Psoas muscle (tissue), 7 donors: ENCODE measurements at regions not wholly inside any gene's neighbourhood (a gene's known extent, or its start where the extent isn't known, plus 50 kb on each side); places are given as distances from the start of the nearest gene placed in this dataset.

Experiments
- ATAC-seq, 4 donors: fragments of 200-7000 bp; cut with Tn5 transposase; one replicate each; pipeline ENCODE4 v1.9.1; 2020; ENCODE audit warnings: moderate library complexity in 3 of 4, mild to moderate bottlenecking in 2 of 4
- DNase-seq, 2 donors: peaks; one replicate each; pipeline ENCODE4 v3.0.0-alpha.2; 2020
- H3K27ac ChIP-seq: fragments of 200-600 bp; one replicate; pipeline ENCODE4 v1.8.0; 2022
- H3K27me3 ChIP-seq, 3 donors: fragments of 200-600 bp in 1 of 3; one replicate each; pipeline versions ENCODE4 v1.6.1 to v1.8.0; 2013 to 2022; ENCODE audit warnings: low read length in 2 of 3, mild to moderate bottlenecking in 2 of 3, moderate library complexity in 1 of 3; ENCODE audit not compliant: insufficient read depth in 3 of 3
- H3K36me3 ChIP-seq, 2 donors: fragments of 200-600 bp in 1 of 2; one replicate each; pipeline versions ENCODE4 v1.6.1 to v1.8.0; 2013 to 2022; ENCODE audit warnings: low read depth in 1 of 2, mild to moderate bottlenecking in 1 of 2, moderate library complexity in 1 of 2; ENCODE audit not compliant: insufficient read depth in 1 of 2
- H3K4me1 ChIP-seq: fragments of 200-600 bp; one replicate; pipeline ENCODE4 v1.8.0; 2022
- H3K4me3 ChIP-seq: fragments of 200-600 bp; one replicate; pipeline ENCODE4 v1.8.0; 2022; ENCODE audit warnings: mild to moderate bottlenecking
- H3K9me3 ChIP-seq: fragments of 200-600 bp; one replicate; pipeline ENCODE4 v1.8.0; 2022
- WGBS, 3 donors: extraction: QIAGEN DNeasy Blood & Tissue Kit; methylation state at CpG; one replicate each; pipeline versions ENCODE4 v1.1.6 to v1.1.7; 2013; 5-methylcytosine and 5-hydroxymethylcytosine counted together
- intact Hi-C, 2 donors: fragments of 100-400 bp; cut with DNase I; formaldehyde crosslinking; loops; one replicate each; pipeline versions ENCODE4 v1.11.0 to v1.14.2; 2022
- TF ChIP-seq, protein P1 (sequence below): fragments of 200-600 bp; IDR thresholded peaks from one replicate; pipeline ENCODE4 v1.8.0; 2022; ENCODE audit warnings: antibody characterized with exemption
- donor health status: healthy with polysubstance abuse.
- donor health status: DM: no; HTN: no; CAD: no; lungs with moderate emphysema.
- donor health status: Bipolar disorder and iron deficiency.
- donor health status: healthy.
- donor health status: DM: yes; HTN: yes; CAD: no.
- donor health status: DM: no; HTN: no; CAD: no.
- donor health status: DM: yes; HTN: yes; CAD: no.

DNA sequence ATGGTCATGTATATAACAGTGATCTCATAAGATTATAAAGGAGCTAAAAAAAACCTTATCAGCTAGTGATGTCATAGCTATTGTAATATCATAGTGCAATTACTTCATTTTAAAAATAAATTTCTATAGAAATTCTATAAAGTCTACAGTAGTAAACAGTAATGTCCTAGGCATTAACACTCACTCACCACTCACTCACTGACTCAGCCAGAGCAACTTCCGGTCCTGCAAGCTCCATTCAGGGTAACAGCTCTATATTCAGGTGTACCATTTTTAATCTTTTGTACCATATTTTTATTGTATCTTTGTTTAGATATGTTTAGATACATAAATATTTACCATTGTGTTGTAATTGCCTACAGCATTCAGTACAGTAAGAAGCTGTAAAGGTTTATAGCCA, 524.4 kb upstream of the CDH5 start:
- 83 to 90% (median 85%) methylated on average over 1 of the region's 1 CpG for WGBS, 3 donors
- Histone ChIP-seq H3K4me1 (no peaks in the 10 kb centered on the region), H3K27ac (no peak overlapping the region), H3K4me3 (no peak overlapping the region), H3K27me3 (no peaks in the 10 kb centered on the region), H3K36me3 (no peaks in the 10 kb centered on the region), H3K9me3 (no peaks in the 10 kb centered on the region)
- DNase-seq = no peak
- no peak for ATAC-seq
- intact Hi-C loops = no loop called here
- TF ChIP-seq, protein P1, sequence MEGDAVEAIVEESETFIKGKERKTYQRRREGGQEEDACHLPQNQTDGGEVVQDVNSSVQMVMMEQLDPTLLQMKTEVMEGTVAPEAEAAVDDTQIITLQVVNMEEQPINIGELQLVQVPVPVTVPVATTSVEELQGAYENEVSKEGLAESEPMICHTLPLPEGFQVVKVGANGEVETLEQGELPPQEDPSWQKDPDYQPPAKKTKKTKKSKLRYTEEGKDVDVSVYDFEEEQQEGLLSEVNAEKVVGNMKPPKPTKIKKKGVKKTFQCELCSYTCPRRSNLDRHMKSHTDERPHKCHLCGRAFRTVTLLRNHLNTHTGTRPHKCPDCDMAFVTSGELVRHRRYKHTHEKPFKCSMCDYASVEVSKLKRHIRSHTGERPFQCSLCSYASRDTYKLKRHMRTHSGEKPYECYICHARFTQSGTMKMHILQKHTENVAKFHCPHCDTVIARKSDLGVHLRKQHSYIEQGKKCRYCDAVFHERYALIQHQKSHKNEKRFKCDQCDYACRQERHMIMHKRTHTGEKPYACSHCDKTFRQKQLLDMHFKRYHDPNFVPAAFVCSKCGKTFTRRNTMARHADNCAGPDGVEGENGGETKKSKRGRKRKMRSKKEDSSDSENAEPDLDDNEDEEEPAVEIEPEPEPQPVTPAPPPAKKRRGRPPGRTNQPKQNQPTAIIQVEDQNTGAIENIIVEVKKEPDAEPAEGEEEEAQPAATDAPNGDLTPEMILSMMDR = no peak

DNA sequence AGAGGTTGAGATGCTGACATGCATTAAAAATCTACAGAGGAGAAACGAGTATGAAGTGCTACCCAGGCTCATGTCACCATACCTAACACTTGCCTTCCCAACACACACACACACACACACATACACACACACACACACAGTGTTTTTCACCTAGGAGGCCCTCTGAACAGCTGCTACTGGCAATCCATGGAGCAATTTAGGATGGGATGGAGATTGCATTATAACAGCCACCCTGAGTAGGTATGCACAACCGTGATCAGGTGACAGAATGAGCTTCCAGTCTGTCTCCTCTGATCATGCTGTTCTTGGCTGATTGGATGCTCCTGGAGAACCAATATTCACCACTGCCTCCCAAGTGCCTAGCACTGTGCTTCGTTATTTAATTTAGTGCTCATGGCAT, 528.5 kb upstream of the CDH5 start:
- DNase-seq (no peak), ATAC-seq (peak in 1 of 4 donors; percentile 14)
- Histone ChIP-seq H3K27ac (no peak overlapping the region), H3K9me3 (no peaks in the 10 kb centered on the region), H3K27me3 (no peaks in the 10 kb centered on the region), H3K4me3 (no peak overlapping the region), H3K4me1 (no peaks in the 10 kb centered on the region), H3K36me3 (no peaks in the 10 kb centered on the region)
- TF ChIP-seq, protein P1 = no peak
- WGBS, 3 donors = 66 to 86% (median 70%) methylated on average over 3 of the region's 3 CpGs
- intact Hi-C loops = no loop called here

GRCh38 chr16:65837464-65837863, 529.0 kb upstream of the CDH5 start:
- DNase-seq (no peak), ATAC-seq (peak in 2 of 4 donors; percentile 38 to 44)
- Histone ChIP-seq H3K4me1 (no peaks in the 10 kb centered on the region), H3K4me3 (no peak overlapping the region), H3K36me3 (no peaks in the 10 kb centered on the region), H3K27me3 (no peaks in the 10 kb centered on the region), H3K27ac (no peak overlapping the region), H3K9me3 (no peaks in the 10 kb centered on the region)
- 58 to 77% (median 58%) methylated on average over 3 of the region's 3 CpGs for WGBS, 3 donors
- TF ChIP-seq, protein P1 = no peak
- intact Hi-C loops = no loop called here

- no peaks in the 10 kb centered on the region for H3K4me1 ChIP-seq
- TF ChIP-seq, protein P1 = no peak
- intact Hi-C loops = no loop called here
- H3K9me3 ChIP-seq = no peaks in the 10 kb centered on the region
- ATAC-seq = no peak
- no peaks in the 10 kb centered on the region for H3K36me3 ChIP-seq
- H3K27me3 ChIP-seq = no peaks in the 10 kb centered on the region
- H3K27ac ChIP-seq = no peak overlapping the region
- no peak overlapping the region for H3K4me3 ChIP-seq
- DNase-seq = no peak
Observed at GRCh38 chr16:65834688-65835087, 531.8 kb upstream of the CDH5 start.

DNA sequence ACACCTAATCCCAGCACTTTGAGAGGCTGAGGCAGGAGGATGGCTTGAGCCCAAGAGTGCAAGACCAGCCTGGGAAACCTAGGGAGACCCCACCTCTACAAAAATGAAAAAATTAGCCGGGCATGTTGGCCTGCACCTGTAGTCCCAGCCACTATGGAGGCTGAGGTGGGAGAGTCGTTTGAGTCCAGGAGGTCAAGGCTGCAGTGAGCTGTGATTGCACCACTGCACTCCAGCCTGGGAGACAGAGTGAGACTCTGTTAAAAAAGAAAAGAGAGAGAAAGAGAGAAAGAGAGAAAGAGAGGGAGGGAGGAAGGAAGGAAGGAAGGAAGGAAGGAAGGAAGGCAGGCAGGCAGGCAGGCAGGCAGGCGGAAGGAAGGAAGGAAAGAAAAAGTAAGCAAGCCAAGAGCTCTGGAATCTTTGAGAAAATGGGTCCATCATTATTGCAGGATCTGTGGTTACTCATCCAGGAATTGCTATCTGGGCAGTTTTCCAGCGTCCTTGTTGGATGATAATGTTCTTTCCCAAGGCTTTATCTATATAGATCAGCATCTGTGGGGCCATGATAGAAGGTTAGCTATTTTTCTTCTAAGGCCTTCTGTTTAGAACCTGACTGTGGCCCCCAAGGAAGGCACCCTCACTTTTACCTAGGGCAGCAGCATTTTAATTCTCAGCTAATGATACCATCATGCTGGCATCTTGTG, 533.2 kb upstream of the CDH5 start:
- DNase-seq = no peak
- Histone ChIP-seq H3K4me3 (no peak overlapping the region), H3K27ac (no peak overlapping the region), H3K9me3 (no peaks in the 10 kb centered on the region), H3K4me1 (no peaks in the 10 kb centered on the region), H3K27me3 (no peaks in the 10 kb centered on the region), H3K36me3 (no peaks in the 10 kb centered on the region)
- TF ChIP-seq, protein P1 = no peak
- 62 to 69% (median 69%) methylated on average over 4 of the region's 4 CpGs for WGBS, 3 donors
- intact Hi-C loops = no loop called here
- no peak for ATAC-seq
